ENCODE measurements at regions not wholly inside any gene's neighbourhood (a gene's known extent, or its start where the extent isn't known, plus 50 kb on each side); places are given as distances from the start of the nearest gene placed in this dataset.

DNA sequence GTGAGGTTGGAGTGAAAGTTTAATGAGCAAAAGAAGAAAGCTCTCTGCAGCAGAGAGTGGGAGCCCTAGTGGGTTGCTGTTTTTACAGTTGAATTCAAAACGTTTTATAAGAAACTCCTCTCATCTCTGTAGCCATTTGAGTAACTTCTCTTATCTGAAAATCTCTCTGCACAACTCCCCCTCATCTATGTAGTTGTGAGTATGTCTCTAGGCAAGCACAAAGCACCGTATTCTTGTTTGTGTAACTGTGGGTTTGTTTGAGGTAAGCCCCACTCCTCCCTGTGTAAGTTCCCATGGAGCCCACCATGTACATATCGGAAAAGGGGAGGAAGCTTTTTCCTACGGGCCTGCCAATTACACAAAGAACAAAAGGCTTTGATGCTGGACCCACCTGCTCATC is 56.5 kb upstream of the GOLGA6L2 start:
- Histone ChIP-seq H3K27me3 (ENCODE audit: control insufficient read depth, low read length) (no peaks in the 10 kb centered on the region), H4K20me1 (ENCODE audit: control insufficient read depth, insufficient read depth, low read depth, low read length) (no peaks in the 10 kb centered on the region), H3K9me3 (ENCODE audit: control insufficient read depth, insufficient read depth, low read length) (no peaks in the 10 kb centered on the region), H3F3A (ENCODE audit: control insufficient read depth, insufficient read depth) (no peaks in the 10 kb centered on the region), H3K4me3 (ENCODE audit: low read length) (no peak overlapping the region), H3K4me1 (ENCODE audit: control insufficient read depth, low read length) (no peaks in the 10 kb centered on the region), H3K4me2 (ENCODE audit: low read length) (no peak overlapping the region), H3K9me2 (replicated peaks; ENCODE audit: control insufficient read depth, low read length) (no peaks in the 10 kb centered on the region), H3K27ac (ENCODE audit: low read depth, low read length) (no peak overlapping the region), H3K36me3 (ENCODE audit: control insufficient read depth, low read length) (no peaks in the 10 kb centered on the region), H3K79me2 (ENCODE audit: control insufficient read depth, low read length) (no peaks in the 10 kb centered on the region)
- no peak for TF ChIP-seq CTCF (IDR thresholded peaks at IDR 0.05; ENCODE audit: low read depth, low read length, poor library complexity, severe bottlenecking)
- TF ChIP-seq EZH2phosphoT487 (IDR thresholded peaks at IDR 0.05; ENCODE audit: borderline replicate concordance, low read length) = no peak

GRCh38 chr15:23497710-23498111 is 50.7 kb upstream of the GOLGA6L2 start:
- Histone ChIP-seq H3K27me3 (ENCODE audit: control insufficient read depth, low read length) (no peaks in the 10 kb centered on the region), H3K36me3 (ENCODE audit: control insufficient read depth, low read length) (no peaks in the 10 kb centered on the region), H3K79me2 (ENCODE audit: control insufficient read depth, low read length) (no peaks in the 10 kb centered on the region), H3K9me2 (replicated peaks; ENCODE audit: control insufficient read depth, low read length) (no peaks in the 10 kb centered on the region), H3K27ac (ENCODE audit: low read depth, low read length) (no peak overlapping the region), H3K4me2 (ENCODE audit: low read length) (no peak overlapping the region), H4K20me1 (ENCODE audit: control insufficient read depth, insufficient read depth, low read depth, low read length) (no peaks in the 10 kb centered on the region), H3K4me3 (ENCODE audit: low read length) (no peak overlapping the region), H3K9me3 (ENCODE audit: control insufficient read depth, insufficient read depth, low read length) (no peaks in the 10 kb centered on the region), H3F3A (ENCODE audit: control insufficient read depth, insufficient read depth) (no peaks in the 10 kb centered on the region), H3K4me1 (ENCODE audit: control insufficient read depth, low read length) (no peaks in the 10 kb centered on the region)
- peak; percentile 65 for TF ChIP-seq CTCF (IDR thresholded peaks at IDR 0.05; ENCODE audit: low read depth, low read length, poor library complexity, severe bottlenecking)
- TF ChIP-seq EZH2phosphoT487 (IDR thresholded peaks at IDR 0.05; ENCODE audit: borderline replicate concordance, low read length) = no peak

All from DOHH2 (cell line).